Peyer's patch (tissue), 4 donors: ENCODE measurements at regions not wholly inside any gene's neighbourhood (a gene's known extent, or its start where the extent isn't known, plus 50 kb on each side); places are given as distances from the start of the nearest gene placed in this dataset.
"Not testable (repeated sequence)": the region's sequence is repeated elsewhere in the genome, so short reads cannot be mapped to it uniquely, and the experiment has no call there.

Experiments used
- DNase-seq, 3 donors: peaks; one replicate each; pipeline ENCODE4 v3.0.0-alpha.2; 2017 to 2019
- H3K27ac ChIP-seq, 4 donors: fragments of 200-600 bp; sonication (generic); one replicate each; pipeline ENCODE4 v1.5.1; 2016 to 2019
- H3K27me3 ChIP-seq, 2 donors: fragments of 200-600 bp; sonication (generic); one replicate each; pipeline ENCODE4 v1.5.1; 2019
- H3K36me3 ChIP-seq, 3 donors: fragments of 200-600 bp; sonication (generic); one replicate each; pipeline ENCODE4 v1.5.1; 2016 to 2019
- H3K4me1 ChIP-seq, 4 donors: fragments of 200-600 bp; sonication (generic); one replicate each; pipeline ENCODE4 v1.5.1; 2016 to 2019
- H3K4me3 ChIP-seq, 4 donors: fragments of 200-600 bp; sonication (generic); 1 replicate in 3 of 4; 2 replicates in 1 of 4; pipeline ENCODE4 v1.5.1; 2016 to 2019; ENCODE audit warnings: mild to moderate bottlenecking in 1 of 4
- H3K9me3 ChIP-seq, 4 donors: fragments of 200-600 bp; sonication (generic); one replicate each; pipeline ENCODE4 v1.5.1; 2016 to 2019; ENCODE audit warnings: mild to moderate bottlenecking in 1 of 4
- CTCF ChIP-seq, 6 experiments: fragments of 450-650 bp in 4 of 6; fragments of 200-600 bp in 2 of 6; sonication (generic) in 1 of 6; IDR thresholded peaks; one replicate each; pipeline ENCODE4 v1.5.1; 2017 to 2019; ENCODE audit warnings: antibody characterized with exemption in 6 of 6, mild to moderate bottlenecking in 3 of 6, moderate library complexity in 1 of 6
- POLR2A ChIP-seq, 2 donors: fragments of 450-650 bp; IDR thresholded peaks; one replicate each; pipeline ENCODE4 v1.5.1; 2017; ENCODE audit warnings: antibody characterized with exemption in 2 of 2, mild to moderate bottlenecking in 2 of 2, moderate library complexity in 2 of 2

- Histone ChIP-seq H3K27me3 (no peaks in the 10 kb centered on the region), H3K4me3 (no peak overlapping the region), H3K4me1 (no peaks in the 10 kb centered on the region), H3K9me3 (no peaks in the 10 kb centered on the region), H3K27ac (no peak overlapping the region), H3K36me3 (no peaks in the 10 kb centered on the region)
- DNase-seq: no peak
- TF ChIP-seq POLR2A (IDR thresholded peaks at IDR 0.05): no peak
Measured at GRCh38 chr5:98320343-98320742, 453.1 kb upstream of the RGMB start.

GRCh38 chr5:98321361-98321760, 452.1 kb upstream of the RGMB start:
- TF ChIP-seq POLR2A (IDR thresholded peaks at IDR 0.05): no peak
- TF ChIP-seq CTCF (IDR thresholded peaks at IDR 0.05): no peak
- Histone ChIP-seq H3K36me3 (no peaks in the 10 kb centered on the region), H3K4me1 (no peaks in the 10 kb centered on the region), H3K27me3 (no peaks in the 10 kb centered on the region), H3K9me3 (no peaks in the 10 kb centered on the region), H3K4me3 (no peak overlapping the region), H3K27ac (no peak overlapping the region)
- no peak for DNase-seq

- H3K9me3 ChIP-seq, H3K27ac ChIP-seq, H3K4me3 ChIP-seq, DNase-seq, H3K4me1 ChIP-seq, H3K27me3 ChIP-seq, H3K36me3 ChIP-seq: not testable (repeated sequence)
Measured at GRCh38 chr5:98325187-98325586, 448.3 kb upstream of the RGMB start.

GRCh38 chr5:98328015-98328414, 445.4 kb upstream of the RGMB start:
- no peak overlapping the region for H3K27ac ChIP-seq
- no peak overlapping the region for H3K4me3 ChIP-seq
- TF ChIP-seq CTCF (IDR thresholded peaks at IDR 0.05): no peak
- TF ChIP-seq POLR2A (IDR thresholded peaks at IDR 0.05): no peak
- no peaks in the 10 kb centered on the region for H3K4me1 ChIP-seq
- no peaks in the 10 kb centered on the region for H3K9me3 ChIP-seq
- DNase-seq: no peak
- H3K27me3 ChIP-seq: no peaks in the 10 kb centered on the region
- no peaks in the 10 kb centered on the region for H3K36me3 ChIP-seq

- no peak for DNase-seq
- TF ChIP-seq CTCF (IDR thresholded peaks at IDR 0.05): no peak
- TF ChIP-seq POLR2A (IDR thresholded peaks at IDR 0.05): no peak
- Histone ChIP-seq H3K4me1 (no peaks in the 10 kb centered on the region), H3K9me3 (no peaks in the 10 kb centered on the region), H3K4me3 (no peak overlapping the region), H3K36me3 (no peaks in the 10 kb centered on the region), H3K27me3 (no peaks in the 10 kb centered on the region), H3K27ac (no peak overlapping the region)
Measured at GRCh38 chr5:98330871-98331270, 442.6 kb upstream of the RGMB start.

GRCh38 chr5:98333921-98334320, 439.5 kb upstream of the RGMB start:
- Histone ChIP-seq H3K27me3 (no peaks in the 10 kb centered on the region), H3K36me3 (no peaks in the 10 kb centered on the region), H3K4me3 (no peak overlapping the region), H3K4me1 (no peaks in the 10 kb centered on the region), H3K27ac (no peak overlapping the region), H3K9me3 (no peaks in the 10 kb centered on the region)
- DNase-seq: no peak
- TF ChIP-seq POLR2A (IDR thresholded peaks at IDR 0.05): no peak

GRCh38 chr5:98334946-98335345, 438.5 kb upstream of the RGMB start:
- Histone ChIP-seq H3K27ac (no peak overlapping the region), H3K4me1 (no peaks in the 10 kb centered on the region), H3K4me3 (no peak overlapping the region), H3K27me3 (no peaks in the 10 kb centered on the region), H3K9me3 (no peaks in the 10 kb centered on the region), H3K36me3 (no peaks in the 10 kb centered on the region)
- no peak for DNase-seq
- TF ChIP-seq POLR2A (IDR thresholded peaks at IDR 0.05) (no peak), CTCF (IDR thresholded peaks at IDR 0.05) (no peak)
